GM23248 (cell line): ENCODE measurements at regions not wholly inside any gene's neighbourhood (a gene's known extent, or its start where the extent isn't known, plus 50 kb on each side); places are given as distances from the start of the nearest gene placed in this dataset.

Experiments used
- EZH2 ChIP-seq: fragments of 200-600 bp; sonication (generic); IDR thresholded peaks from 2 replicates; pipeline ENCODE4 v1.6.1; 2018; ENCODE audit warnings: antibody characterized with exemption, mild to moderate bottlenecking; ENCODE audit not compliant: insufficient read depth, poor library complexity, severe bottlenecking
- EZH2phosphoT487 ChIP-seq: fragments of 200-600 bp; sonication (generic); IDR thresholded peaks from 2 replicates; pipeline ENCODE4 v1.6.1; 2018; ENCODE audit warnings: antibody characterized with exemption, moderate library complexity, mild to moderate bottlenecking, low read depth; ENCODE audit not compliant: insufficient read depth

DNA sequence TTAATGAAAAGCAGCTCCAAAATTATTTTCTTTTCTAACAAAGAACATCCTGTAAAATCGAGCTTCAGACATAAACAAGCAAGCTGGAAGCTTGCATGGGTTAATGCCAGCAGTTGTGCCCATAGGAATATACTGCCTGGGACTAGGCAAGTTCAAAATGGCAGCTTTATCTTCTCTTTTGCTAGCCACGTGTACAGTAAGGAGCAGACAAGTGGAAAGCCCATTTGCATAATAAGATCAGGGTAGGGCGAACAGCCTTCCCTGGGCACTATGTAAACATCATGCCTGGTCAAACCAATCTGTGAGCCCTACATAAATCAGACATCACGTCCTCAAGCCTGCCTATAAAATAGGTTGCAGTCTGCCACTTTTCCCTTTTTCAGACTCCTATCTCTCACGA is 489.7 kb downstream of the RFC3 start:
- TF ChIP-seq EZH2 (no peak), EZH2phosphoT487 (no peak)
